ENCODE measurements at regions not wholly inside any gene's neighbourhood (a gene's known extent, or its start where the extent isn't known, plus 50 kb on each side); places are given as distances from the start of the nearest gene placed in this dataset.

GRCh38 chr7:131202451-131202850, 125.2 kb upstream of the MKLN1 start:
- DNase-seq (ENCODE audit: low read depth in 2 of 3, low spot score in 1 of 3): no peak

GRCh38 chr7:131203291-131203976, 124.2 kb upstream of the MKLN1 start:
- DNase-seq (ENCODE audit: low read depth in 2 of 3, low spot score in 1 of 3): no peak

GRCh38 chr7:131208777-131209176, 118.9 kb upstream of the MKLN1 start:
- no peak for DNase-seq (ENCODE audit: low read depth in 2 of 3, low spot score in 1 of 3)

- DNase-seq (ENCODE audit: low read depth in 2 of 3, low spot score in 1 of 3): no peak
These were observed 117.1 kb upstream of the MKLN1 start for GRCh38 chr7:131210618-131211017.

- DNase-seq (ENCODE audit: low read depth in 2 of 3, low spot score in 1 of 3): no peak
These were observed 116.2 kb upstream of the MKLN1 start for GRCh38 chr7:131211500-131211899.

GRCh38 chr7:131212114-131212513, 115.6 kb upstream of the MKLN1 start:
- DNase-seq (ENCODE audit: low read depth in 2 of 3, low spot score in 1 of 3): no peak

GRCh38 chr7:131218727-131219128, 108.9 kb upstream of the MKLN1 start:
- no peak for DNase-seq (ENCODE audit: low read depth in 2 of 3, low spot score in 1 of 3)

- DNase-seq (ENCODE audit: low read depth in 2 of 3, low spot score in 1 of 3): no peak
These were observed 108.2 kb upstream of the MKLN1 start for GRCh38 chr7:131219312-131220041.

- DNase-seq (ENCODE audit: low read depth in 2 of 3, low spot score in 1 of 3): no peak
These were observed 106.6 kb upstream of the MKLN1 start for GRCh38 chr7:131221061-131221460.

- no peak for DNase-seq (ENCODE audit: low read depth in 2 of 3, low spot score in 1 of 3)
These were observed 105.5 kb upstream of the MKLN1 start for GRCh38 chr7:131222171-131222570.

- DNase-seq (ENCODE audit: low read depth in 2 of 3, low spot score in 1 of 3): no peak
These were observed 104.5 kb upstream of the MKLN1 start for GRCh38 chr7:131223151-131223550.

- no peak for DNase-seq (ENCODE audit: low read depth in 2 of 3, low spot score in 1 of 3)
These were observed 102.7 kb upstream of the MKLN1 start for GRCh38 chr7:131224996-131225395.

- DNase-seq (ENCODE audit: low read depth in 2 of 3, low spot score in 1 of 3): no peak
These were observed 101.8 kb upstream of the MKLN1 start for GRCh38 chr7:131225619-131226513.

- DNase-seq (ENCODE audit: low read depth in 2 of 3, low spot score in 1 of 3): no peak
These were observed 101.2 kb upstream of the MKLN1 start for GRCh38 chr7:131226514-131226865.

GRCh38 chr7:131231381-131232220, 96.1 kb upstream of the MKLN1 start:
- DNase-seq (ENCODE audit: low read depth in 2 of 3, low spot score in 1 of 3): peak; percentile 40 to 50 (median 41)

- DNase-seq (ENCODE audit: low read depth in 2 of 3, low spot score in 1 of 3): no peak
These were observed 94.9 kb upstream of the MKLN1 start for GRCh38 chr7:131232768-131233167.

GRCh38 chr7:131233193-131233592, 94.5 kb upstream of the MKLN1 start:
- no peak for DNase-seq (ENCODE audit: low read depth in 2 of 3, low spot score in 1 of 3)

- no peak for DNase-seq (ENCODE audit: low read depth in 2 of 3, low spot score in 1 of 3)
These were observed 92.8 kb upstream of the MKLN1 start for GRCh38 chr7:131234719-131235488.

- peak; percentile 64 to 79 (median 68) for DNase-seq (ENCODE audit: low read depth in 2 of 3, low spot score in 1 of 3)
These were observed 92.0 kb upstream of the MKLN1 start for GRCh38 chr7:131235489-131236317.
